GM18867 (cell line): ENCODE measurements at regions not wholly inside any gene's neighbourhood (a gene's known extent, or its start where the extent isn't known, plus 50 kb on each side); places are given as distances from the start of the nearest gene placed in this dataset.

Experiments
- ATAC-seq: cut with Tn5 transposase; IDR thresholded peaks from one replicate; pipeline ENCODE4 v1.9.1; 2021; ENCODE audit warnings: mild to moderate bottlenecking, moderate library complexity; ENCODE audit not compliant: unreplicated experiment

DNA sequence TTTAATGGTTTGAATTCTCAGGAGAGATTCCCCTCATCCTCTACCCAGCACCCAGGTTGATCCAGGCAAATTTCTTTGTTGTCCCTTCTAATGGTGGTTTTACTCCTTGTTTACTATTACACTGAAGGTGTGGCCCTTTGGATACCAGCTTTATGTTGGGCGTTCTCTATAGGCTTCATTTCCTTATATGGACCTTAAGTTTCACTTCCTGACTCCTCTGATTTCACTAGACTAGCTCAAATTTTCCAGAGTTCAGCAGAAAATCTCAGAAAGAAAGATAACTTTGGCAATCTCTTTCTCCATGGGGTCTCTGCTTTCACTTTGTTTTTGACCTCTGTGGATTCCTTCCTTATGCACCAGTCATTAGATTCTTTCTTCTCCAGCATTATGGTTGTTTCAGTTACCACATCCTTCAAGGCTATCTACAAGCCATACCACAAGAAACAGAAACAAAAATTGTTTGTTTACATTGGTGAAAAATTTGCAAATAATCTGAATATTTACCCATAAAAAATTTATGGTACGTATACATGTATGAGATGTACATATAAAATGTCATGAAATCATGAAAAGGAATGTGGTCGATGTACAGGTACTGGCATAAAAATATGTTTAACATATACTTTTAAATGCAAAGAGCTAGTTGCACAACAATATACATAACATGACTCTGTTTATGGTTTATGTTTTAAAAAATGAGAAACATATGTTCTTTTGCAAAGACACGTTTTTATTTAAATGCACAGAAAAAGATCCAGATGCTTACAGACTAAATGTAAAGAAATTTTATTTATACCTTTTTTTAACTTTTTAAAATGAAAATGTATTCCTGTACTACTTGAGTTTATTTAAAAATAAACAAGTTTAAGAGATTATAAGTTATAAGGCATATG, 212.6 kb downstream of the LACC1 start:
- ATAC-seq, result no peak

DNA sequence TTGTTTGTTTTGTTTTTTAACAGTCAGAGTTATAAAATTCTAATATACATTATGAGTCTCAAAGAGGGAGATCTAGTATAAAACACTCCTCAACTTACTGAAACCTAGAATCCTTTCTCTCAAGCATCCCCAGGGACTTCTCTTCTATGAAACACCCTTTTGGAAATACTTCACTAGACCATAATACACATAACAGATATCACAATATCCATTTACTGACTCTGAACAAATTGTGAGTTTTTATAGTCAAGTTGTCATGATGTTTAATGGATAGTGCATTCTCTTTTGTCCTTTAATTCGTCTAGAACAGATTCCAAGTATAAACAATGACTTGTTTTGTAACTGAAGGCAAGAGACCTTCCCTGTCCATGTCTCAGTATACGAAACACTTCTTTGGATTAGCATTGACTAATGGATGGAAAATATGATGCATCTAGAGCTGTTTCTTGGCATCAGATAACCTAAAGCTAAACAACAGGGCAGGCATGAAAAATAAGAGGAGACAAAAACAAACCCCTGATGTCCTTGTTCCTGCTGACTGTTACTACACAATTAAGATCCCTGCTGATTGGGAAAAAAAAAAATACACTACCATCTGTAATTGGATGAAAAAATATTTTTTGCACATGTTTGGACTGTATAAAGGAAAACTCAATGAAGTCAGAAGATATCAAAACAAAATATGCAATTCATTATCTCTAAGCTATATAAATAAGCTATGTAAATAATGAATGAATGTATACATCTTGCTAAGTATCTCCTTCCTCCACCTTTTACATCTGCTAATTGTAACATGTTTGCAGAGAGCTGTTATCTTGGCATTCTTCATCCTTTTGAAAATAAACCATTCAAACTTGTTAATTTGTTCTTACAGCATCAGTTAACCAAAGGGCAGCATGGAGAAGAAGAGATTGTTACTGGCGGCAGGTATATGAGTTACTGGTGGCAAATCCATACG, 214.2 kb downstream of the LACC1 start:
- ATAC-seq, result no peak

DNA sequence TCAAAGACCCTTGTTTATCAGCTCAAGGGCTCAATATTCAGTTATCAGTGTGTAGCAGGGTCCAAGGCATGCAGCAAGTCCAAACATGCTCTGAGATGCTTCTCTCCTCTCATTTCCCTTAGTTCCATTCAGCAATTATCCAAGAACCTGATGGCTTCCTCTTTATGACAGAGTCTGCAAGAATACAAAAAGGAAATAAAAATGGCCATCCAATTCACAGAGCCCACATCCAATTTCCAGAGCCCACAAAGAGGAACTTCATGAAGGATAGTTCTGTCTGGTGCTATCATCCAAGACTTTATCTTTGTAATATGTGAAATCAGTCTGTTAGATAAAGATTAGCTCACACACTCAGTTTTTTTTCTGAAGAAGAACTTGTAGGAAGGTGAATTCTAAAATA, 217.2 kb downstream of the LACC1 start:
- no peak for ATAC-seq

DNA sequence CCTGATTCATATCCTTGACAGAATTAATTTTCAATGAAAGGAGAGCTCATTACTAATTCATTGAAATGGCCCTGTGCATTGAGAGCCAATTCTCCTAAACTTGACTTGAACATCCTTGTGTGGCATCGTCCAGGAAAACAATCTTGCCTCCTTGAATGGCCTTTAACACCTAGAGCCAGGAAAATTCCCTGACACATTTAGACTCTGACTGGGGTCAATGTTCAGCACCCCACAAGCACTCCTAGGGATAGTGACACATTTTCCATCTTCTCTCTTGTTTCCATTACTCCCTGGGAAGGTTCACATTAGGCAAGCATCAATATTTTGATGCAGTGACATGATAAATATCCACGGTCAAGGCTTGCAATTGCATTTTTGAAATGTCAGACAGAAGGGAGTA, 218.9 kb downstream of the LACC1 start:
- no peak for ATAC-seq

DNA sequence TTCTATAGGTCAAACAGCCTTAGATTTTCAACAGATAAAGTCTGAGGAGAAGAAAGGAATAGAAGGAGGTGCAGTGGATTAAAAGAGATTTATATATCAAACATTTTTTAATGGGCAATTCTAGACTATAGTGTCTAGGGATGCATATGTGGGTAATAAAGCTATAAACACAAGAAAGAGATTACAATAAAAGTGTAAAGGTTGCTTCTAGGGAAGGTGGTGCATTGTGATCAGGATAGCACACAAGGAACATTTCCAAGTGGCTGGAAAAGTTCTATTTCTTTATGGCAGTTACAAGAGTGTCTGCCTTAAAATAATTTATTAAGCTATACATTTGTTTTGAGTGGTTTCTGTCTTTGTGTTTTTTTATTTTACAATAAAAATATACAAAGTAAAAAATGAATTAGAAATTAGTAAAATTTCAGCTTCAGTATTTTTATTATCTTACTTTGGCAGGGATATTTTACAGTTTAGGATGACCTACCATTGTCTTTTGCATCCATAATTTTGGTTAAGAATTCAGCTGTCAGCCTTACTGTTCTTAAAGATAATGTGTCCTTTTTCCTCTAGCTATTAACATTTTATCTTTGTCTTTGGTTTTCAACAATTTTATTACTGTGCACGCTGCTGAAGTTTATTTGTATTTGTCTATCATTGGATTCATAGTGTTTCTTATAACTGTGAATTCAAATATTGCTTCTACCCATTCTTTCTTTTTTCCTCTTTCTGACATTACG, 221.8 kb downstream of the LACC1 start:
- ATAC-seq, result no peak

DNA sequence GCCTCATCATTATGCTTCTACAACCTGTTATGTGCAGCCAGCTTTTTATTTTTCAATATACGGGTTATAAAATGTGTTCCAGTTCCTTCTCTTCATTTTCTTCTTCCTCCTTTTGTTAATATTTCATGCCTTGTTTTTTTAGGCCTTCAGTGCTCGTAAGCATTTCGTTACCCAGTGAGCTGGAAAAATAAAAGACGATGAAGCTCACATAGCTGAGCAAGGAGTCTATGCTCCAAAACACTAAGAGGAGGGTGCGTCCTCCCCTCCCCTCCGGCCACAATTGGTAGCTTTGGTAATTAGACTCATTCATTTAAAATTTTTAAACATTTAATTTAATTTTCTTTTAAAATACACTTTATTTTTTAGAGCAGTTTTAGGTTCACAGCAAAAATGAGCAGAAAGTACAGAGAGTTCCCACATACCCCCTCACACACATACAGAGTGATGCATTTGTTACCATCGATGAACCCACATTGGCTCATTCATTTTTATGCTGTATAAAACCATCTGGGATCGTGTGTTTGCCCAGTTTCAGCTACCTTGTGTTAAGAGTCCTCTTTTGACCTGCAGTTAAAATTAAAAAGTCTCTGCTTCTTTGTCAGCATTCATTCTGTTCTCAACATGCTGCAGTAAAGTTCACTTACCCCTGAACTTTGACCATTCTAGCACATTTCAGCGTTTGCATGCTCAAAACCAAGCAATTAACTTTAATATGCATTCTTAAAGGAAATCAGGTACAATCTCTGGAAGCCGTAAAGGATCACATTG, 223.9 kb downstream of the LACC1 start:
- ATAC-seq, result no peak

DNA sequence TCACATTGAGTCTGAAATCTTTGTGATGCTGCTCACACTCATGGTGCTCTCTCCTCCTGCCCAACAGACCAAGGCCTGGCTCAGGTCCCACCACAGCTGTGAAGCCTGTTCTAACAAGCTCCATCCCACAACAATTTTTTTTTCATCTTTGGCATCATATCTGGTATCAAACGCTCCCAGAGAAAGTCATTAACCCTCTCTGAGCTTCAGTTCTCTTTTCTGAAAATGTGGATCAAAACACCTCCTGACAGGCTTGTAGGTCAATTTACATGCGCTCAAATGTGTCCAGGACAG, 224.4 kb downstream of the LACC1 start:
- no peak for ATAC-seq

DNA sequence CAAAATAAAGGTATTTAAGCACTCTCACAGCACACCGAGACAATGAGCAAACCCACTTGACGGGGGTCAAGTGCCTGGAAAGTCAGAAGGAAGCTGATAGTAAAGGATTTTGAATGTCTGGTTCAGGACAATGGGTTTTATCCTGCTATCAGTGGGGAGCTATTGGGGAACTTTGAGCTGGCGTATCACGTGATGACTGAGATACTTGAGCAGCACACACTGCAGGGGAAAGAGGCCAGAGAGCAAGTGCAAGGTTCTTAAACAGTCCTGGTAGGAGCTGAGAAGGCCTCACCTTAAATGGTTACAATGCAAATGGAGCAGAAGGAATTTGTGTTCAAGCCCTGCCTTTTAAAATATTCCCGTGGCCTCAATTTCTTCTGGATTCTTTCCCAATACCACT, 225.3 kb downstream of the LACC1 start:
- ATAC-seq, result no peak

DNA sequence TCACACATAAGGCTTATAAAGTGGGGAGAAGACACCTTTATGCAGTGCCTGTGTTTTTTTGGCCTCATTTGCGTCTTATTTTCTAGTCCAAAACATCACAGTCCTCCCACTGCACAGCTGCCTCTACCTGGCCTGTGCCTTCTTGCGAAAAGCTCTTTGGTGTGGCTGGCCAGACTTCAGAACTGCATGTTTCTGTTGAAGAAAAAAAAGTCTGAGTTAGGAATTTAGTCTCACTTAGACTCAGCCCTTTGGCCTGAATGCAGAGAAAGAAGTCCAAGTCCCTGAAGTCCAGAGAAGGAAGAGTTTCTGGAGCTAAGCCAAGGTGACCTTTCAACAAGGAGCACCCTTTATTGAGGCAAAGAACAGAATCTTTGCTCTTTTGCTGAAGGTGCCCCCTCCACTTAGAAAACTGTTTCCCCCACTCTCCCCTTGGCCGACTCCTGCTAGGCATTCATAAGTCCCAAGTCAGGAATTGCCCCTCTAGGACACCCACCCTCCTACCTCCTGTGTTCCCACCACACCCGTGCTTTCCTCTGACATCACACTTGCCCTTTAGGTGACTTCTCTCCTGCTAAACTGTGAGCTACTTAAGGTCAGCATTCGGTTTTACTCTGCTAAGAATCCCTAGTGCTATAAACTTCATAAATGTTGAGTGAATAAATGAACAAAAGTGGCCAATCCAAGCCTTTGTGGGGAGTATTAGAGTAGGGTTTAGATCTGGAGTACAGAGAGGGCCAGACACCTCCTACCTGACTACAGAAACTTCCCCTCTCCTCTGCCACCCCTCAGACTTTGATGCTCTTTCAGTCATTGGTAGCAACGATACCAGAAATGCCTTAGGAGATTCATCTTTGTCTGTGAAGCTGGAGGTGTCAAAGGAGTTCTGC, 226.8 kb downstream of the LACC1 start:
- ATAC-seq, result no peak

DNA sequence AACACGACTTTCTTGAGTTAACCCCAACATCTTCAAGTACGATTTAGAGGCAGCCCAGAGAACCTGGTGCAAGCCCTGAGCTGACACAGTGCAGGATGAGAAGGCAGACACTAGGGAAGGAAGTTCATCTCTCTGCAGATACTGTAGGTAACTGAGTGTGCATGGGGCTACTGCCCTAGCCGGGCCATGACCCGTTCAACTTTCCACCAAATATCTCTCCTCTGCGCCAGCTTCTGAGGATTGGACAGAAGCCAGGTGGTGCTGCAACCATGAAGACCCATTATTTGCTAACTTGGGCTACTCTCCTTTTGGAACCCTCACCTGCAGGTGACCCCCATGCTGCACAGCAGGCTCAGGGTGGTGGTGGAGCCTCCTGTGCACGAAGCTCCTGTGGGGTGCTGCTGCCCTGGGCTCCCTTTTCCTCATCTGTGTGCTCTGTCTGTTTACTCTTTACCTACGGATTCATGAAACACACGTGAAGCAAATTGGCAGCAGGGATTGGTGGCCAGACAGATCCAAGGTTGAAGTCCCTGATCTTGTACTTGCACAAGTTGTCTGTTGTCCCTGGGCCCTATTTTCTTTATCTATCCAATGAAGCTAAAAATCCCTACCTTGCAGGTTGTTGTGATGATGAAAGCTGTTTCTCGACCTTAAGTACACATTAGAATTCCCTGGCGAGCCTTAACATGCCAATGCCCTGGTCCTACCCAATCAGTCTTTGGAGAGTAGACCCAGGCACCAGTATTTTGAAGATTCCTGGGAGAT, 227.8 kb downstream of the LACC1 start:
- ATAC-seq, result no peak

DNA sequence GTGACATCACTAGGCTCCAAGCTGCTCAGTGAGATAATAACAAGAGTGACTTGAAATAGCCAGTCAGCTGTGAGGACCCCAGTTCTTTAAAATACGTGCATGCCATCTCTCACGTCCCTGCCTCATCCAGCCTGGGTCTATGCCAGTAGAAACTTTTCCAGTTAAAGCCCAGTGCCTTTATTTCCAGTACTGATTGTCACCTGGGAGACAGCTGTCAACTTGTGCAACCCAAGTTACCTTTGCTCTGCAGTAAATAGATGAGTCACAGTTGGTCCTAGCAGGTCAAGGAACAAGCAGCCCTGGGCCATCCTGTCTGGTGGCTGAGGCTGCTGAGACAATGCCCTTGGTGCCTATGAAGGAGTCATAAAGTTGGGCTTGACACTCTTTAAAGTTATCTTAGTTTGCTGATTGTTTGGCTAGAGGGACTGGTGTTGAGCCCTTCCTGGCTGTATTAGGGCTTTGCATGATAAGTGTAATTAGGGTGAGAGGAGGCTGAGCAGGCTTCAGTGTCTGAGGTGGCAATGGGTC, 228.7 kb downstream of the LACC1 start:
- ATAC-seq, result no peak

DNA sequence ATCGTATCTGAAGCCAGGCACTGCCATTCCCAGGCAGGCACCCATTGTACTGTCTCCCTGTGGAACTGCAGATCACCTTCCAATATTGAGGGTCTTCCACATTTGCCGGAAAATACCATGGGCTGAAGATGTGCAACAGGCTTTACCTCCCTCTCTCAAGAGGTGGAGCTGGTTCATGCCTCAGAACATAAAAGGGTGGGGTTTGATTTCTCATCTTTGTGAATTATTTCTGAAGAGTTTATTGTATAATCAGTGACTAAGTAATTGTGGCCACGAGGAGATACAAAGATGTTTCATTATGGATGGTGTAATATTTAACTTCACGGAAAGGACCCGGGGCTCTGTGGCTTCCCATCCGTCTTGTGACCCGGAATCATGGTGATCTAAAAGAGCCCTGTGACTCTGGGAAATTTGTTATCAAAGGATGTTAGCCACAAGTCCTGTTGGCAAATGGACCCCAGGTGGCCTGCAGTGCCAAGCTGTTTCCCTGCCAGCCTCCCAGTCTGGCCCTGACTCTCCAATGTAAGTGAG, 230.5 kb downstream of the LACC1 start:
- ATAC-seq, result no peak

DNA sequence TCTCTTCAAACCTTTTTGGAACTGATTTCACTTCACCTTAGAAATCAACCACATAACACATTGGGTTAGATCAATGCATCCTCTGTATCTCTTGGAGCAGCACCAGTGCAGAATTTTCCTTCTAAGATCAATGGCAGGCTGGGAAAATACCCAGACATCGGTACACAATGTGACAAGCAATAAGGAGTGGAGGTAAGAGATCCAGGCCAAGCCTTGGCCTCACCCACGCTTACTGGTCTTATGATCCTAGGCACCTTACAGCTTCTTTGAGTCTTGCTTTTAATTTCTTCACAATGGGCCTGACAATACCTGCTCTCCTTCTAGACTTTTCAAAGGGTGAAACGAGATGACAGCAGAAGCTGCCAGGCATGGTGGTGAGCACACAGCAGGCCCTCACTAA, 232.0 kb downstream of the LACC1 start:
- ATAC-seq, result no peak

DNA sequence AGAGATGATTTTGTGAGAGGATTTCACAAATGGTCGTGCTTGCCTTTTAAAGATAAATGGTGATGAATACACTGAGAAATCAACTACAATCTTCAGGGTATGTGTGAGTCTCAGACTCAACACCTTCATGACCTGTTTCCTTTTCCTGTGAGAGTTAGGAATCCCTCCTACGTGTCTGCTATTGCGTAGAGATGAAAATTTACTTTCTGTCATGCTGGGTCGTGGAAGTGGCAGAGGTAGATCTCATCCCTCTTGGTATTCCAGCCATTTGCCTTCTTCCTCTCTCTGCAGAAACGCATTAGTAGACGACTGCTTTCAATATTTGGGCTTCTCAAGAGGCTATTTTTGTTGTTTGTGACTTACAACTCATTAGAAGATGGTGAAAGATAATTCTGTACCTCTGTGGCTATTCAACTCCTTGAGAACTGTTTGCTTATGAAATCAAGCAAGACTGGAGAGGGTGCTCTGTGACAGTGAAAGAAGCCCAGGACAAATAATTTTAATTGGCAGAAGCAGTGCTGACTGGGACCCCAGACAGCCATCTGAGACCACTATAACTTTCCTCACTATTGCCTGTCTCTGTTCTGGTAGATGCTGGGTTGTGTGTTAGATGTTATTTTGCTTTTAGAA, 233.1 kb downstream of the LACC1 start:
- ATAC-seq, result no peak

DNA sequence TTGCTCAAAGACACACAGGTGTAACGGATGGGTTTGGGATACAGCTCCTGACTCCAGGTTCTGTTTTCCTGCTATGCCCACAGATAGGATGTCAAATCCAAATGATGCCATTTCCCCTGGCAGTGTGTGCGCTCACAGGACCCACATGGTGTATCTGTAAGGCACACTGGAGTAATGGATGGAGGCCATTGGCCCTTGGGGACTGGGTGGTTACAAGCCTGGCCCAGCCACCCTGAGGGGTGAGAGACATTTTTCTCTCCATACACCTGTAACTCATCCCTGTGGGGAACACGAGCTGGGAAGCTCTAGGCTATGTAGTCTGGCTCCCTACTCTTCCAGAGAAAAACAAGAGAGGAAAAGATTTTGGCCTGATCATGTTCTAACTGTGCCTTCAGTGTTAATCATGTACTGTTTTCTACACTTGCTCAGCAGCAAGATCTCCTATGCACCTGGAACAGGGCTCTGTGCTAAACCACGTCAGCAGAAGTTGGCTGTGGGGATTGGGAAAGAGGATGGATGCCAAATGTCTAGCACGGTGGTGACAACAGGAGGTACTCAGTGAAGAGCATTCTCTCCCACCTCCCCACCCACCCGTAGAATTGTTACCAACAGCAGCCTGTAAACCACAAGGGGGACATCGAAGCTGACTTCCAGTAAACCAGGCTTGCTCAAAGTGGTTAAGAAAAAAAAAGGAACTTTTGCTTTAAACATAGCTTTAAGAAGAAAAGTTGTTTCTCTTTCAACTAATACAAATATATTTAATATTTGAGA, 237.0 kb downstream of the LACC1 start:
- ATAC-seq, result no peak

DNA sequence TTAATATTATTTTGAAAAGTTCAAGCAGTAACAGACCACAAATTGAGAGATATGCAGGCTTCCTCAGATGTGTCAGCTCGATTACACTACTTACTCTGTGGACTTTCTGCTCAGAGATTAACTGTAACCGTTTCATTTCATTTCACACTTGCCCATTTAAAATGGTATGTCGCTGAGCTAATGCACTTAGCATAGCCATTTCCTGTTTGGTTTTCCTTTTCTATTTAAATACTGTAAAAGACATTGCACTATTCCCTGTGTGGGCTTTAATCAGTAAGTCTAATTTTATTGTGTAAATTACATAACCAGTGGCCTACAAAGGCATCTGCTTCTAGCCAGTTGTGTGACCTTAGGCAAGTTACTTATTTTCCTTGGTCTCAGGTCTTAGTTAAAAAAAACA, 237.6 kb downstream of the LACC1 start:
- ATAC-seq, result no peak

DNA sequence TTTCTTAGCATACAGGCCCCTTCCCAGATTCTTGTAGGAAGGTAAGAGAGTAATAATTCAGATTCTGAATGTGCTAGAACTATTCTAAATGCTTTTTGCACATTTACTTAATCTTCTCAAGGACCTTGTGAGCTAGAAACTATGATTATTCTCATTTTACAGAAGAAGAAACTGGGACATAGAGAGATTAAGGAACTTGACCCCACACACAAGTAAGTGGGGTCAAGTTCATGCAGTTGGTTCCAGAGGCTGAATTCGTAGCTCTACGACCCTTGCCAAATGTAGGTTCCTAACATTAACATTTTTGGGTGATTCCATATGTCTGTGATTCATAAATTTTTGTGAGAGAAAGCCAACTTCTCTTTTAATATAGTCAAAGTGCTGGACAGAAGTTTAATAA, 238.1 kb downstream of the LACC1 start:
- no peak for ATAC-seq
